Loucy (cell line): ENCODE measurements at regions not wholly inside any gene's neighbourhood (a gene's known extent, or its start where the extent isn't known, plus 50 kb on each side); places are given as distances from the start of the nearest gene placed in this dataset.

Source experiments
- EZH2phosphoT487 ChIP-seq: fragments of 200-600 bp; IDR thresholded peaks from 2 replicates; pipeline ENCODE4 v1.6.1; 2018; ENCODE audit warnings: antibody characterized with exemption, mild to moderate bottlenecking, moderate library complexity, borderline replicate concordance
- TF ChIP-seq, protein P1 (sequence below): fragments of 200-600 bp; sonication (generic); conservative IDR thresholded peaks from 2 replicates; pipeline ENCODE4 v1.5.1; 2014; ENCODE audit warnings: mild to moderate bottlenecking, antibody characterized with exemption, low read length

DNA sequence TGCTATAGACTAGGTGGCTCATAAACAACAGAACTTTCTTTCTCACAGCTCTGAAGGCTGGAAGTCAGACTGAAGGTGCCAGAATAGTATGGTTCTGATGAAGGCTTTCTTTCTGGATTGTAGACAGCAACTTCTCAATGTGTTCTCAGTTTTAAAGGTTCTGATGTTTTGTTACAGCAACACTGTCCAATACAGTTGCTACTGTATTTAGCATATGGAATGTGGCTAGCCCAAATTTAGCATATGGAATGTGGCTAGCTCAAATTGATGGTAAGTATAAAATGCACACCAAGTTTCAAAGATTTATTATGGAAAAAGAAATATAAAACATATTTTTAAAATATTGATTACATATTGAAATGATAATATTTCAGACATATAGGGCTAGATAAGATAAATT is 145.3 kb downstream of the MBL2 start:
- TF ChIP-seq, protein P1, sequence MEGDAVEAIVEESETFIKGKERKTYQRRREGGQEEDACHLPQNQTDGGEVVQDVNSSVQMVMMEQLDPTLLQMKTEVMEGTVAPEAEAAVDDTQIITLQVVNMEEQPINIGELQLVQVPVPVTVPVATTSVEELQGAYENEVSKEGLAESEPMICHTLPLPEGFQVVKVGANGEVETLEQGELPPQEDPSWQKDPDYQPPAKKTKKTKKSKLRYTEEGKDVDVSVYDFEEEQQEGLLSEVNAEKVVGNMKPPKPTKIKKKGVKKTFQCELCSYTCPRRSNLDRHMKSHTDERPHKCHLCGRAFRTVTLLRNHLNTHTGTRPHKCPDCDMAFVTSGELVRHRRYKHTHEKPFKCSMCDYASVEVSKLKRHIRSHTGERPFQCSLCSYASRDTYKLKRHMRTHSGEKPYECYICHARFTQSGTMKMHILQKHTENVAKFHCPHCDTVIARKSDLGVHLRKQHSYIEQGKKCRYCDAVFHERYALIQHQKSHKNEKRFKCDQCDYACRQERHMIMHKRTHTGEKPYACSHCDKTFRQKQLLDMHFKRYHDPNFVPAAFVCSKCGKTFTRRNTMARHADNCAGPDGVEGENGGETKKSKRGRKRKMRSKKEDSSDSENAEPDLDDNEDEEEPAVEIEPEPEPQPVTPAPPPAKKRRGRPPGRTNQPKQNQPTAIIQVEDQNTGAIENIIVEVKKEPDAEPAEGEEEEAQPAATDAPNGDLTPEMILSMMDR, result no peak
- TF ChIP-seq EZH2phosphoT487, result no peak
